GM10266 (cell line): ENCODE measurements at regions not wholly inside any gene's neighbourhood (a gene's known extent, or its start where the extent isn't known, plus 50 kb on each side); places are given as distances from the start of the nearest gene placed in this dataset.
"Not testable (repeated sequence)": the region's sequence is repeated elsewhere in the genome, so short reads cannot be mapped to it uniquely, and the experiment has no call there.

Experiments
- DNase-seq: peaks from one replicate; pipeline ENCODE4 v3.0.0; 2012; ENCODE audit errors: extremely low spot score
- TF ChIP-seq, protein P1 (sequence below): IDR thresholded peaks from 2 replicates; pipeline ENCODE4 v1.5.1; 2012; ENCODE audit warnings: mild to moderate bottlenecking, low read depth; ENCODE audit not compliant: control insufficient read depth, insufficient read depth; ENCODE audit errors: missing control alignments

DNA sequence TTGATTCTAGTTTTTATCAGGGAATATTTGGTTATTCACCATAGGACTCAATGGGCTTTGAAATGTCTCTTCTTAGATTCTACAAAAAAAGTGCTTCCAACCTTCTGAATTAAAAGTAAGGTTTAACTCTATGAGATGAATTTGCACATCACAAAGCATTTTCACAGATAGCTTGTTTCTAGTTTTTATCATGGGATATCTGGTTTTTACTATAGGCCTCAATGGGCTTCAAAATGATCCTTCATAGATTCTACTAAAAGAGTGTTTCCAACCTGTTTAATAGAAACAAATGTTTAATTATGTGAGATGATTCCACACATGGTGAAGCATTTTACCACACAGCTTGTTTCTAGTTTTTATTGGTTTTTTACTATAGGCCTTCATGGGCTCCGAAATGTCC lies 560.7 kb downstream of the KCNJ18 start:
- TF ChIP-seq, protein P1, sequence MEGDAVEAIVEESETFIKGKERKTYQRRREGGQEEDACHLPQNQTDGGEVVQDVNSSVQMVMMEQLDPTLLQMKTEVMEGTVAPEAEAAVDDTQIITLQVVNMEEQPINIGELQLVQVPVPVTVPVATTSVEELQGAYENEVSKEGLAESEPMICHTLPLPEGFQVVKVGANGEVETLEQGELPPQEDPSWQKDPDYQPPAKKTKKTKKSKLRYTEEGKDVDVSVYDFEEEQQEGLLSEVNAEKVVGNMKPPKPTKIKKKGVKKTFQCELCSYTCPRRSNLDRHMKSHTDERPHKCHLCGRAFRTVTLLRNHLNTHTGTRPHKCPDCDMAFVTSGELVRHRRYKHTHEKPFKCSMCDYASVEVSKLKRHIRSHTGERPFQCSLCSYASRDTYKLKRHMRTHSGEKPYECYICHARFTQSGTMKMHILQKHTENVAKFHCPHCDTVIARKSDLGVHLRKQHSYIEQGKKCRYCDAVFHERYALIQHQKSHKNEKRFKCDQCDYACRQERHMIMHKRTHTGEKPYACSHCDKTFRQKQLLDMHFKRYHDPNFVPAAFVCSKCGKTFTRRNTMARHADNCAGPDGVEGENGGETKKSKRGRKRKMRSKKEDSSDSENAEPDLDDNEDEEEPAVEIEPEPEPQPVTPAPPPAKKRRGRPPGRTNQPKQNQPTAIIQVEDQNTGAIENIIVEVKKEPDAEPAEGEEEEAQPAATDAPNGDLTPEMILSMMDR, result no peak
- no peak for DNase-seq

DNA sequence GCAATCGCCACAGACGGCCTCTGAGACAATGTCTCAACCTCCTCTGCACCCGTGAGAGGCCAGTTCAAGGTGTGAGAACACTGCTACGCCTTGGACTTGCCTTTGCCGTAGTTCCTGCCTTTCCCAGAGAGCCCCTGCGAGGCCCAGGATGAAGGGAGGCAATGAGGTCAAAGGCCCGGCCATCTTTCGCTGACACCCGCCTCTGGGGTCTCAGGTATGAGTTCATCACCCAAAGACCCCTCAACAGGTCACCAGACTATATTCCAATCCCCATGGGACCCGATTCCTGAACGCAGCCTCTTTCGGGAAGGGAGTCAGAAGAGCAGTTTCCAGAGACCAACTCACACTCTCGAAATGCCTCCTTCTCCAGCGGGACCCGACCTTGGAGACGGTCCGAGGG lies 573.5 kb downstream of the KCNJ18 start:
- TF ChIP-seq, protein P1, result no peak
- no peak for DNase-seq

DNA sequence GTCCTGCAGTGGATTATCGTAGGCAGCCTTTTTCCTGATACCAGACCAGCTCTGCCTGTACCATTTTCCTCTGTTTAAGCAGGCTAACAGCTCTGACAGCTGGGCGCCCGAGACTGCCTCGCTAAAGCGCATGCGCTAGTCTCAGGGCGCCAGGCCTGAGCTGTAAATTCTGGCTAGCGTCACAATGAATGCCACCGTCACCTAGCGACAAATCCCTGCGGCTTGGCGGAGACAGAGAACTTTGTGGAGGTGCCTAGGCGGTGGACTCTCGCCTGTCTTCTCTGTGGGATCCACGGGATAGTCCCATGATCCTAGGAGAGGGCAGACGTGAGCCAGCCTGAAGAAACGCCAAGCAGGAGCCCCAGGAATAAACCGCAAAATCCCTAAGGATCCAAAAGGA lies 573.9 kb downstream of the KCNJ18 start:
- no peak for DNase-seq

DNA sequence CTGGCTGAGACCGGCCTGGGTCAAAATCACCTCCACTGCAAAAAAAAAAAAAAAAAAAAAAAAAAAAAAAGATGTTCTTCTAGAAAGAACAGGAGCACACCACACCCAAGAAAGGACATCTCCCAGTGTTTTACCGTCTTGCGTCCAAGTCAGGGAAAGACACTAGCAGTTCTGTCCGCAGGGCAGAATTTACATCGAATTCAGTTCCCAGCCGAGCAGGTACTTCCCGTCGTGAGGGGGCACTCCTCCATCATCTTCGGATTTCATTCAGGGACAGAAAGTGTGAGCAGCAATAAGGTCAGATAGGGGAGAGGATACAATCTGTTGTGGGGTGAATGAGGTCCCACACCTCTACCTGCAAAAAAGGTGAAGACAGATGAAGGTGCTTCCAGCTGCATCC lies 574.7 kb downstream of the KCNJ18 start:
- TF ChIP-seq, protein P1, result no peak
- DNase-seq, result no peak

More for the DNA sequence above, 573.9 kb downstream of the KCNJ18 start:
- TF ChIP-seq, protein P1, result no peak

DNA sequence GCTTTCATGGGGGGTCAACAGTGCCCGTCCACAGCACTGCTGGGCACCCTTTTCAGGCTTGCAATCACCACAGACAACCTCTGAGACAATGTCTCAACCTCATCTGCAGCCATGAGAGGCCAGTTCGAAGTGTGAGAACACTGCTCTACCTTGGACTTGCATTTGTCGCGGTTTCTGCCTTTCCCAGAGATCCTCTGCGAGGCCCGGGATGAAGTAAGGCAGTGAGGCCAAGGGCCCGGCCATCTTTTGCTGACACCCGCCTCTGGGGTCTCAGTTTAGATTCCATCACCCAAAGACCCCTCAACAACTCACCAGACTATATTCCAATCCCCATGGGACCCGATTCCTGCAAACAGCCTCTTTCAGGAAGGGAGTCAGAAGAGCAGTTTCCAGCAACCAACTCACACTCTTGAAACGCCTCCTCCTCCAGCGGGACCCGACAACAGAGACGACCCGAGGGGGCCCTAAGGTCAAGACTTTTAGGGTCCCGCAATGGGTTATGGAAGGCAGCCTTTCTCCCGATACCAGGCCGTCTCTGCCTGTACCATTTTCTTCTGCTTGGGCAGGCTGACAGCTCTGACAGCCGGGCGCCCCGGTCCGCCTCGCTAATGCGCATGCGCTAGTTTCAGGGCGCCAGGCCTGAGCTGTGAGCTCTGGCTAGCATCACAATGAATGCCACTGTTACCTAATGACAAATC lies 576.0 kb downstream of the KCNJ18 start:
- no peak for DNase-seq
- TF ChIP-seq, protein P1, result no peak

DNA sequence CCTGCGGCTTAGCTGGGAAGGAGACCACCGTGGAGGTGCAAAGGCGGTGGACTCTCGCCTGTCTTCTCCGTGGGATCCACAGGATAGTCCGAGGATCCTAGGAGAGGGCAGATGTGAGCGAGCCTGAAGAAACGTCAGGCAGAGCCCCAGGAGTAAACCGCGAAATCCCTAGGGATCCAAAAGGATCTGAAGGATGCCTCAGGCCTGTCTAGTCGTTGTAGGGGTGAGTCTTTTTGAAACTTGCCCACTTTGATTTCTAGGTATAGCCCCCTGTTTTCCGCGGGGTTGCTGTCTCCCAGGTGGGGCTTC lies 576.5 kb downstream of the KCNJ18 start:
- DNase-seq, result no peak
- TF ChIP-seq, protein P1, result no peak

DNA sequence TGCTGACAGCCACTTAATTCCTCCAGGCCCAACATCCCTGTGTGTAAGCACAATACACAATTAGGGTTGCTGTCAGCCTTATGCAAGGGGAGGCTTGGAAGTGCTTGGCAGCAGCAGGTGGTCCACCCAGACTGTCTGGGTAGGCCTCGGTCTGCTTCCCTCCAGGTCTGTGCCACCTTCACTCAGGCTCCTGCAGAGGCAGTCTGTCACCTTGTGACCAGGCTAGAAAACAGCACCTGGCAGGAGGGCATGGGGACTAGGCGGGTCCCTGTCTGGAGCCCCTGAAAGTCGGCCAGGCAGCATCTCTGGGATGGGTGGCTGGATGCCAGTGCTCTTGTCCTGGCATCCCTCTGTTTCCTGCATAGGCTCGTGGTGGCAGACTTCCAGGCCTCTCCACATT lies 578.1 kb downstream of the KCNJ18 start:
- no peak for DNase-seq

DNA sequence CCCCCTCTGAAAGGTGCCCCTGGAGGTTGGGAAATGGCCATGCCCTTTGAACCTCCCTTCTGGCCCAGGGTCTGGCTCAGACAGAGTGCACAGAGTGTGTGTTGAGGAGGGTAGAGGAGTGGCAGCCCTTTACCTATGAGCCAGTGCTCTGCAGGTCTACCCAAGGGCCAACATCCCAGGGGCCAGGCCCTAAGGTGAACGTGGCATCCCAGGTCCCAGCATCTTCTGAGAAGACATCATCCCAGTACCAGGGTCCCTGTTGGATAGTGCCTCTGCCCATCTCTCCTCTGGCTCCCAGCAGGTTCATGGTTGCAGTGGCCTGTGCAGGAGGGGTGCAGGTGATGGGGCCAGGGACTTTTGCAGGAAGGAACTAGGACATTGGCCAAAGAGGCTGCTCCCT lies 578.5 kb downstream of the KCNJ18 start:
- DNase-seq, result not testable (repeated sequence)

More for the DNA sequence above, 578.1 kb downstream of the KCNJ18 start:
- TF ChIP-seq, protein P1, result no peak
